HEK293 (cell line): ENCODE measurements at regions not wholly inside any gene's neighbourhood (a gene's known extent, or its start where the extent isn't known, plus 50 kb on each side); places are given as distances from the start of the nearest gene placed in this dataset.

ENCODE experiments used
- CTCF ChIA-PET: fragments of 350-600 bp; formaldehyde crosslinking; extraction: SDS; loops from one replicate; lab custom pipeline; 2021; ENCODE audit warnings: antibody characterized with exemption; lab: Yijun Ruan, JAX
- POLR2A ChIA-PET: fragments of 300-600 bp; formaldehyde crosslinking; extraction: SDS; loops from one replicate; lab custom pipeline; 2020; ENCODE audit warnings: antibody characterized with exemption, inconsistent platforms; lab: Yijun Ruan, JAX
- H3K27ac ChIP-seq: fragments of 200-500 bp; sonication (Bioruptor generic); 2 replicates; pipeline ENCODE4 v1.5.1; 2014; ENCODE audit warnings: low read depth, low read length, control low read depth, inconsistent platforms; ENCODE audit errors: extremely low read depth
- H3K36me3 ChIP-seq, 2 experiments: fragments of 200-500 bp in 1 of 2; sonication (Bioruptor generic) in 1 of 2; 1 replicate in 1 of 2; 2 replicates in 1 of 2; pipeline ENCODE4 v1.5.1; 2014 to 2017; ENCODE audit warnings: inconsistent platforms in 2 of 2, low read length in 2 of 2; ENCODE audit not compliant: control insufficient read depth in 2 of 2, insufficient read depth in 1 of 2
- H3K4me1 ChIP-seq: fragments of 200-500 bp; sonication (Bioruptor generic); 2 replicates; pipeline ENCODE4 v1.5.1; 2014; ENCODE audit warnings: mild to moderate bottlenecking, low read length, inconsistent platforms; ENCODE audit not compliant: control insufficient read depth, insufficient read depth
- H3K4me3 ChIP-seq: 2 replicates; pipeline ENCODE4 v1.5.1; 2011; ENCODE audit warnings: low read depth, mild to moderate bottlenecking, control low read depth, low read length, moderate library complexity
- H3K9me3 ChIP-seq: fragments of 200-500 bp; sonication (Bioruptor generic); 2 replicates; pipeline ENCODE4 v1.5.1; 2014; ENCODE audit warnings: low read depth, low read length, inconsistent platforms; ENCODE audit not compliant: control insufficient read depth, insufficient read depth
- FEZF1 ChIP-seq: fragments of 450-650 bp; formaldehyde crosslinking; IDR thresholded peaks from 2 replicates; pipeline ENCODE4 v1.5.1; 2016; ENCODE audit warnings: missing biosample characterization, missing genetic modification characterization
- OVOL3 ChIP-seq: fragments of 450-650 bp; formaldehyde crosslinking; IDR thresholded peaks from 2 replicates; pipeline ENCODE4 v1.5.1; 2016; ENCODE audit warnings: missing biosample characterization, missing genetic modification characterization
- PRDM6 ChIP-seq: fragments of 450-650 bp; formaldehyde crosslinking; IDR thresholded peaks from 2 replicates; pipeline ENCODE4 v1.5.1; 2017; ENCODE audit warnings: missing biosample characterization, missing genetic modification characterization
- RBAK ChIP-seq: fragments of 450-650 bp; formaldehyde crosslinking; IDR thresholded peaks from 2 replicates; pipeline ENCODE4 v1.5.1; 2016; ENCODE audit warnings: missing biosample characterization, missing genetic modification characterization
- REPIN1 ChIP-seq: fragments of 450-650 bp; formaldehyde crosslinking; IDR thresholded peaks from 2 replicates; pipeline ENCODE4 v1.5.1; 2017; ENCODE audit warnings: missing biosample characterization, missing genetic modification characterization, low read depth
- SCRT2 ChIP-seq: fragments of 450-650 bp; formaldehyde crosslinking; IDR thresholded peaks from 2 replicates; pipeline ENCODE4 v1.5.1; 2016; ENCODE audit warnings: missing biosample characterization, missing genetic modification characterization
- SP2 ChIP-seq: fragments of 450-650 bp; formaldehyde crosslinking; IDR thresholded peaks from 2 replicates; pipeline ENCODE4 v1.5.1; 2016; ENCODE audit warnings: missing biosample characterization, missing genetic modification characterization
- TCF7L2 ChIP-seq: IDR thresholded peaks from 2 replicates; pipeline ENCODE4 v1.6.1; 2011; ENCODE audit warnings: low read depth, mild to moderate bottlenecking, inconsistent platforms, low read length, moderate library complexity, borderline replicate concordance
- YY1 ChIP-seq: fragments of 450-650 bp; formaldehyde crosslinking; IDR thresholded peaks from 2 replicates; pipeline ENCODE4 v1.5.1; 2018; ENCODE audit warnings: missing biosample characterization, missing genetic modification characterization
- YY2 ChIP-seq: fragments of 450-650 bp; formaldehyde crosslinking; IDR thresholded peaks from 2 replicates; pipeline ENCODE4 v1.5.1; 2016; ENCODE audit warnings: missing biosample characterization, missing genetic modification characterization
- ZNF2 ChIP-seq: fragments of 450-650 bp; formaldehyde crosslinking; IDR thresholded peaks from 2 replicates; pipeline ENCODE4 v1.5.1; 2016; ENCODE audit warnings: missing biosample characterization, missing genetic modification characterization
- ZNF223 ChIP-seq: fragments of 450-650 bp; formaldehyde crosslinking; IDR thresholded peaks from 2 replicates; pipeline ENCODE4 v1.5.1; 2016; ENCODE audit warnings: missing biosample characterization, missing genetic modification characterization
- ZNF302 ChIP-seq: fragments of 450-650 bp; formaldehyde crosslinking; IDR thresholded peaks from 2 replicates; pipeline ENCODE4 v1.5.1; 2016; ENCODE audit warnings: missing biosample characterization, missing genetic modification characterization, low read depth
- ZNF324 ChIP-seq: fragments of 450-650 bp; formaldehyde crosslinking; IDR thresholded peaks from 2 replicates; pipeline ENCODE4 v1.5.1; 2016; ENCODE audit warnings: missing biosample characterization, missing genetic modification characterization
- ZNF529 ChIP-seq: fragments of 450-650 bp; formaldehyde crosslinking; IDR thresholded peaks from 2 replicates; pipeline ENCODE4 v1.5.1; 2017; ENCODE audit warnings: missing genetic modification characterization, missing biosample characterization; ENCODE audit not compliant: insufficient replicate concordance
- ZNF544 ChIP-seq: fragments of 450-650 bp; formaldehyde crosslinking; IDR thresholded peaks from 2 replicates; pipeline ENCODE4 v1.5.0; 2017; ENCODE audit warnings: missing biosample characterization, missing genetic modification characterization
- ZNF561 ChIP-seq: fragments of 450-650 bp; IDR thresholded peaks from 2 replicates; pipeline ENCODE4 v1.5.1; 2018; ENCODE audit warnings: missing biosample characterization, missing genetic modification characterization, borderline replicate concordance
- ZNF621 ChIP-seq: fragments of 450-650 bp; formaldehyde crosslinking; IDR thresholded peaks from 2 replicates; pipeline ENCODE4 v1.5.1; 2017; ENCODE audit warnings: missing biosample characterization, missing genetic modification characterization
- ZNF660 ChIP-seq: fragments of 450-650 bp; IDR thresholded peaks from 2 replicates; pipeline ENCODE4 v1.5.1; 2018; ENCODE audit warnings: missing biosample characterization, mild to moderate bottlenecking, missing genetic modification characterization
- TF ChIP-seq, protein P1 (sequence below): fragments of 450-650 bp; formaldehyde crosslinking; IDR thresholded peaks from 2 replicates; pipeline ENCODE4 v1.5.1; 2017; ENCODE audit warnings: missing biosample characterization, missing genetic modification characterization
- TF ChIP-seq, protein P2 (sequence below): fragments of 450-650 bp; formaldehyde crosslinking; IDR thresholded peaks from 2 replicates; pipeline ENCODE4 v1.5.1; 2016; ENCODE audit warnings: missing biosample characterization, missing genetic modification characterization
- TF ChIP-seq, protein P3 (sequence below): fragments of 450-650 bp; formaldehyde crosslinking; IDR thresholded peaks from 2 replicates; pipeline ENCODE4 v1.5.1; 2016; ENCODE audit warnings: missing biosample characterization, missing genetic modification characterization

DNA sequence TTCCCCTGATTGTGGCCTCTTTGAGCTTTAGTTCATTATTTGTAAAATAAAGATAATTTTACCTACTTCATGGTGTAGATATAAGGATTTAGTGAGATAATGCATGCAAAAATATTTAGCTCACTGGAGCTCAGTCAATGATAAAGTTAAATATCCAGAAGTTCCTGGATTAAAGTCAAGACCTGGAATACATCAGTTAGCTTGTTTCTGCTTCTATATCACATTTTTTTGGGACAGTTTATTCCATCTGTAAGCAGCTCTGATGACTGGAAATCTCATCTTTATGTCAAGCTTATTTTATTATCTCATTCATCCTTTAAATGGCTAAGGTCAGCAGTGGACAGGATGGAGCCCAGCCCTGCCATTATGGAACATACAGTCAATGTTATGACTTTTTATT lies 152.0 kb downstream of the EVA1A start:
- ChIA-PET CTCF (no interaction called here), POLR2A (no interaction called here)
- TF ChIP-seq RBAK (no peak), ZNF529 (tag by site-specific recombination) (no peak), ZNF223 (tag by site-specific recombination) (no peak)
- Histone ChIP-seq H3K4me3 (no peak overlapping the region), H3K36me3 (no peaks in the 10 kb centered on the region), H3K4me1 (no peaks in the 10 kb centered on the region), H3K27ac (no peak overlapping the region), H3K9me3 (no peaks in the 10 kb centered on the region)

GRCh38 chr2:75407038-75407530 lies 153.7 kb downstream of the EVA1A start:
- H3K36me3 ChIP-seq: no peaks in the 10 kb centered on the region
- POLR2A ChIA-PET: no interaction called here
- TF ChIP-seq ZNF561 (tag by site-specific recombination) (no peak), SCRT2 (tag by site-specific recombination) (no peak), SP2 (tag by site-specific recombination) (no peak), PRDM6 (peak; percentile 72), ZNF2 (tag by site-specific recombination) (no peak), TCF7L2 (0 out of 2 replicates have a peak, but pooled peaks have one; percentile 27), ZNF660 (tag by site-specific recombination) (no peak), FEZF1 (peak; percentile 42; the same call in 1 of the 2 replicates), YY1 (tag by site-specific recombination) (no peak)
- no peak overlapping the region for H3K27ac ChIP-seq
- CTCF ChIA-PET: interaction anchor here (0.6 kb wide), 1 partner anchor 440 kb away, joined by 3 read pairs; no protein-coding TSS in a partner anchor
- no peak overlapping the region for H3K4me3 ChIP-seq
- H3K9me3 ChIP-seq: no peaks in the 10 kb centered on the region
- H3K4me1 ChIP-seq: no peaks in the 10 kb centered on the region

DNA sequence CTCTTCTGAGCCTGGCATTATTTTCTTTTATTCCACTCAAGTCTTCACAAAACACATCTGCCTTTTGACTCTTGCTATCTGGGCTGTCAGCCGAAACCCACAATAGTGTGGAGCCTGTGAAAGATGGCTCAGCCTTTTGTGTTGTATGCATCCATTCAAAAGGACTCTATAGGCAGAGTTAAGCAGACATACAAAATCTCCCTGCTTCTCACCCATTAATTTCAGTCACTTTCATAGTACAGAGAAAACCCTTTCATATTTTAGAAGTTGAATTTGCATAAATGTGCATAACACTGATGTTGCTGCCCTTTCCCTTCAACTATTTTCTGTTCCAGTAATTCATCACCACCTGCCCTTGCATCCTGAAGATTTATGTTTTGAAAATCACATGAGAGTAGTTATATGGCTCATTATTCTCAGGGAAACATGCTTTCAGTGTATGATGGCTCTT lies 154.6 kb downstream of the EVA1A start:
- Histone ChIP-seq H3K9me3 (no peaks in the 10 kb centered on the region), H3K4me3 (no peak overlapping the region), H3K4me1 (no peaks in the 10 kb centered on the region), H3K27ac (no peak overlapping the region), H3K36me3 (no peaks in the 10 kb centered on the region)
- TF ChIP-seq YY2: no peak
- CTCF ChIA-PET: interaction anchor here (0.5 to 1.9 kb wide), 5 partner anchors 10 to 439 kb away, joined by 3 to 9 read pairs (median 5); no protein-coding TSS in a partner anchor
- POLR2A ChIA-PET: no interaction called here

DNA sequence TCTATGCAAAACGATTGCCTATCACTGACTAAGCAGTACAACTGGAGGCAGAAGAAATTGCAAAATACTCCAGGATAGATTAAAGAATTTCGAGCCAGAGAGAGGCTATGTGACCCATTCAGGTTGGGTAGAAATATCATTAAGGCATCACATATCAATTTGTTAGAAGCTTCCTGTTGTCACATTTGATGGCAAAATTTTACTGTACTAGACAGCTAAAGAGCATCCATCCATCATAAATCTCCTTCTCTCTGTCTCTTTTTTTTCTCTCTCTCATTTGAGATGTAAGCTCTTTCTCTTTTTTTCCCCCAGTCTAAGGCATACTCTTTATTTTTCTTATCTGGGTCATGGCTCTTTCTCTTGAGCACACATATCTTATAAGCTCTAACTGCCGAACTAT lies 155.7 kb downstream of the EVA1A start:
- H3K4me3 ChIP-seq: no peak overlapping the region
- no peaks in the 10 kb centered on the region for H3K9me3 ChIP-seq
- CTCF ChIA-PET: interaction anchor here (0.7 to 1.9 kb wide), 8 partner anchors 12 to 353 kb away, joined by 3 to 8 read pairs (median 3); no protein-coding TSS in a partner anchor
- H3K27ac ChIP-seq: no peak overlapping the region
- POLR2A ChIA-PET: no interaction called here
- H3K4me1 ChIP-seq: no peaks in the 10 kb centered on the region
- no peaks in the 10 kb centered on the region for H3K36me3 ChIP-seq
- TF ChIP-seq ZNF302 (tag by site-specific recombination) (no peak), REPIN1 (tag by site-specific recombination) (no peak), OVOL3 (tag by site-specific recombination) (no peak), ZNF621 (tag by site-specific recombination) (no peak), ZNF324 (tag by site-specific recombination) (no peak), ZNF544 (tag by site-specific recombination) (no peak)
- TF ChIP-seq, protein P1, sequence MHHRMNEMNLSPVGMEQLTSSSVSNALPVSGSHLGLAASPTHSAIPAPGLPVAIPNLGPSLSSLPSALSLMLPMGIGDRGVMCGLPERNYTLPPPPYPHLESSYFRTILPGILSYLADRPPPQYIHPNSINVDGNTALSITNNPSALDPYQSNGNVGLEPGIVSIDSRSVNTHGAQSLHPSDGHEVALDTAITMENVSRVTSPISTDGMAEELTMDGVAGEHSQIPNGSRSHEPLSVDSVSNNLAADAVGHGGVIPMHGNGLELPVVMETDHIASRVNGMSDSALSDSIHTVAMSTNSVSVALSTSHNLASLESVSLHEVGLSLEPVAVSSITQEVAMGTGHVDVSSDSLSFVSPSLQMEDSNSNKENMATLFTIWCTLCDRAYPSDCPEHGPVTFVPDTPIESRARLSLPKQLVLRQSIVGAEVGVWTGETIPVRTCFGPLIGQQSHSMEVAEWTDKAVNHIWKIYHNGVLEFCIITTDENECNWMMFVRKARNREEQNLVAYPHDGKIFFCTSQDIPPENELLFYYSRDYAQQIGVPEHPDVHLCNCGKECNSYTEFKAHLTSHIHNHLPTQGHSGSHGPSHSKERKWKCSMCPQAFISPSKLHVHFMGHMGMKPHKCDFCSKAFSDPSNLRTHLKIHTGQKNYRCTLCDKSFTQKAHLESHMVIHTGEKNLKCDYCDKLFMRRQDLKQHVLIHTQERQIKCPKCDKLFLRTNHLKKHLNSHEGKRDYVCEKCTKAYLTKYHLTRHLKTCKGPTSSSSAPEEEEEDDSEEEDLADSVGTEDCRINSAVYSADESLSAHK: no peak
- TF ChIP-seq, protein P2, sequence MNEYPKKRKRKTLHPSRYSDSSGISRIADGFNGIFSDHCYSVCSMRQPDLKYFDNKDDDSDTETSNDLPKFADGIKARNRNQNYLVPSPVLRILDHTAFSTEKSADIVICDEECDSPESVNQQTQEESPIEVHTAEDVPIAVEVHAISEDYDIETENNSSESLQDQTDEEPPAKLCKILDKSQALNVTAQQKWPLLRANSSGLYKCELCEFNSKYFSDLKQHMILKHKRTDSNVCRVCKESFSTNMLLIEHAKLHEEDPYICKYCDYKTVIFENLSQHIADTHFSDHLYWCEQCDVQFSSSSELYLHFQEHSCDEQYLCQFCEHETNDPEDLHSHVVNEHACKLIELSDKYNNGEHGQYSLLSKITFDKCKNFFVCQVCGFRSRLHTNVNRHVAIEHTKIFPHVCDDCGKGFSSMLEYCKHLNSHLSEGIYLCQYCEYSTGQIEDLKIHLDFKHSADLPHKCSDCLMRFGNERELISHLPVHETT (tag by site-specific recombination): no peak
- TF ChIP-seq, protein P3, sequence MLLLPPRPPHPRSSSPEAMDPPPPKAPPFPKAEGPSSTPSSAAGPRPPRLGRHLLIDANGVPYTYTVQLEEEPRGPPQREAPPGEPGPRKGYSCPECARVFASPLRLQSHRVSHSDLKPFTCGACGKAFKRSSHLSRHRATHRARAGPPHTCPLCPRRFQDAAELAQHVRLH: no peak
